ENCODE measurements at regions not wholly inside any gene's neighbourhood (a gene's known extent, or its start where the extent isn't known, plus 50 kb on each side); places are given as distances from the start of the nearest gene placed in this dataset.

GRCh38 chr4:176879380-176880116 is 86.8 kb upstream of the VEGFC start:
- TF ChIP-seq CTCF (IDR thresholded peaks at IDR 0.05; ENCODE audit: low read depth, low read length) (no peak), EZH2phosphoT487 (IDR thresholded peaks at IDR 0.05; ENCODE audit: low read depth) (no peak)
